Endothelial cell of umbilical vein (primary cell): ENCODE measurements at regions not wholly inside any gene's neighbourhood (a gene's known extent, or its start where the extent isn't known, plus 50 kb on each side); places are given as distances from the start of the nearest gene placed in this dataset.

ENCODE experiments used
- BruUV-seq: library from RNA; stranded (reverse); fragments of 400-500 nt; replicated peaks from 2 replicates; lab custom pipeline; 2021; lab: Mats Ljungman, UMichigan
- CTCF ChIA-PET: fragments of 300-600, 350-600 bp; sonication (Branson Sonifier 250); formaldehyde crosslinking; loops from one replicate; lab custom pipeline; 2021; ENCODE audit warnings: antibody characterized with exemption, inconsistent platforms; lab: Charles Lee
- POLR2A ChIA-PET: fragments of 300-600, 350-600 bp; sonication (Branson Sonifier 250); formaldehyde crosslinking; loops from one replicate; lab custom pipeline; 2021; ENCODE audit warnings: antibody characterized with exemption, inconsistent platforms; lab: Charles Lee
- DNase-seq: peaks from one replicate; pipeline ENCODE4 v3.0.0-alpha.2; 2011; ENCODE audit warnings: low read depth, low spot score
- FAIRE-seq: peaks from 2 replicates; lab custom pipeline; 2011; peaks lifted over from hg19 to GRCh38; lab: Jason Lieb, UNC
- H2AFZ ChIP-seq: 2 replicates; pipeline ENCODE4 v1.6.0; 2012; ENCODE audit warnings: low read depth, low read length, control low read depth, inconsistent platforms
- H3K27ac ChIP-seq: 2 replicates; pipeline ENCODE4 v1.5.1; 2011; ENCODE audit warnings: low read depth, mild to moderate bottlenecking, control low read depth, low read length, moderate library complexity; ENCODE audit not compliant: insufficient read depth
- H3K27me3 ChIP-seq, 2 experiments: 2 replicates each; pipeline versions ENCODE4 v1.6.0 to v1.6.1; 2011; ENCODE audit warnings: low read length in 2 of 2, mixed read lengths in 1 of 2; ENCODE audit not compliant: control insufficient read depth in 2 of 2, insufficient read depth in 2 of 2
- H3K36me3 ChIP-seq, 2 experiments: 2 replicates in 1 of 2; 3 replicates in 1 of 2; pipeline ENCODE4 v1.5.1; 2011; ENCODE audit warnings: low read length in 2 of 2, mild to moderate bottlenecking in 1 of 2, moderate library complexity in 1 of 2; ENCODE audit not compliant: control insufficient read depth in 2 of 2, insufficient read depth in 2 of 2; ENCODE audit errors: extremely low read depth in 1 of 2
- H3K4me1 ChIP-seq: 3 replicates; pipeline ENCODE4 v1.5.1; 2011; ENCODE audit warnings: mild to moderate bottlenecking, low read length; ENCODE audit not compliant: control insufficient read depth, insufficient read depth; ENCODE audit errors: extremely low read depth
- H3K4me2 ChIP-seq: 2 replicates; pipeline ENCODE4 v1.6.1; 2011; ENCODE audit warnings: low read length, control low read depth, mixed read lengths; ENCODE audit not compliant: insufficient read depth
- H3K4me3 ChIP-seq, 3 experiments: fragments of 200-600 bp in 1 of 3; sonication (generic), shearing (Covaris generic) in 1 of 3; replicated peaks in 1 of 3; 2 replicates each; pipeline ENCODE4 v1.5.1; 2011 to 2016; ENCODE audit warnings: control low read depth in 3 of 3, low read length in 3 of 3, mild to moderate bottlenecking in 2 of 3, inconsistent platforms in 1 of 3, low read depth in 1 of 3, moderate library complexity in 1 of 3; ENCODE audit not compliant: insufficient read depth in 1 of 3
- H3K79me2 ChIP-seq: 2 replicates; pipeline ENCODE4 v1.6.0; 2012; ENCODE audit warnings: low read length, inconsistent platforms; ENCODE audit not compliant: control insufficient read depth, insufficient read depth
- H3K9ac ChIP-seq: replicated peaks from 2 replicates; pipeline ENCODE3; 2011; ENCODE audit warnings: low read length, control low read depth; ENCODE audit not compliant: insufficient read depth; ENCODE audit errors: extremely low read depth
- H3K9me1 ChIP-seq: replicated peaks from 3 replicates; pipeline ENCODE4 v1.6.0; 2011; ENCODE audit warnings: mild to moderate bottlenecking, low read length; ENCODE audit not compliant: control insufficient read depth, insufficient read depth; ENCODE audit errors: extremely low read depth
- H3K9me3 ChIP-seq: replicated peaks from 2 replicates; pipeline ENCODE4 v1.5.1; 2012; ENCODE audit warnings: low read length, inconsistent platforms; ENCODE audit not compliant: control insufficient read depth, insufficient read depth
- H4K20me1 ChIP-seq: replicated peaks from 2 replicates; pipeline ENCODE3; 2011; ENCODE audit warnings: mild to moderate bottlenecking, low read length; ENCODE audit not compliant: control insufficient read depth, insufficient read depth; ENCODE audit errors: extremely low read depth
- CTCF ChIP-seq, 2 donors: IDR thresholded peaks; 1 replicate in 1 of 2; 2 replicates in 1 of 2; pipeline ENCODE4 v1.5.1; 2011; ENCODE audit warnings: low read length in 2 of 2, mild to moderate bottlenecking in 2 of 2, moderate library complexity in 2 of 2, control low read depth in 1 of 2, inconsistent platforms in 1 of 2, low read depth in 1 of 2; ENCODE audit not compliant: insufficient read depth in 1 of 2; ENCODE audit errors: extremely low read depth in 1 of 2
- FOS ChIP-seq: IDR thresholded peaks from 2 replicates; pipeline ENCODE4 v1.6.1; 2011; ENCODE audit warnings: mild to moderate bottlenecking, low read length, moderate library complexity, borderline replicate concordance; ENCODE audit not compliant: insufficient read depth
- GATA2 ChIP-seq: IDR thresholded peaks from 2 replicates; pipeline ENCODE4 v1.7.0; 2011; ENCODE audit warnings: low read depth, mild to moderate bottlenecking, moderate library complexity, mixed read lengths, low read length; ENCODE audit not compliant: insufficient read length, insufficient read depth
- JUN ChIP-seq: IDR thresholded peaks from 2 replicates; pipeline ENCODE4 v1.6.1; 2011; ENCODE audit warnings: borderline replicate concordance, low read depth; ENCODE audit not compliant: insufficient read length, insufficient read depth
- MAX ChIP-seq: IDR thresholded peaks from 2 replicates; pipeline ENCODE4 v1.6.1; 2011; ENCODE audit not compliant: insufficient read depth, insufficient read length
- MYC ChIP-seq: IDR thresholded peaks from one replicate; pipeline ENCODE4 v1.6.1; 2011; ENCODE audit warnings: mild to moderate bottlenecking, low read depth, low read length
- POLR2A ChIP-seq: IDR thresholded peaks from 2 replicates; pipeline ENCODE4 v1.6.1; 2012; ENCODE audit warnings: low read depth, mild to moderate bottlenecking, control low read depth, low read length
- POLR2AphosphoS5 ChIP-seq: IDR thresholded peaks from 2 replicates; pipeline ENCODE4 v1.6.1; 2012; ENCODE audit warnings: low read depth, mild to moderate bottlenecking, control low read depth, low read length, moderate library complexity; ENCODE audit not compliant: insufficient read depth
- dilution Hi-C: fragments of 300-500 bp; cut with MboI; formaldehyde crosslinking; loops from one replicate; pipeline ENCODE4 v1.15.0; 2019; ENCODE audit warnings: low sequenced_read_pairs; ENCODE audit not compliant: extremely low pct_ligation_motif_present
- intact Hi-C: fragments of 100-400 bp; cut with micrococcal nuclease; formaldehyde crosslinking; loops from one replicate; pipeline ENCODE4 v1.10.0; 2022

- Histone ChIP-seq H3K9me1 (no peaks in the 10 kb centered on the region), H3K27ac (no peak overlapping the region), H3K4me2 (no peak overlapping the region), H3K4me3 (no peak overlapping the region), H3K36me3 (no peaks in the 10 kb centered on the region), H3K9me3 (no peaks in the 10 kb centered on the region), H4K20me1 (no peaks in the 10 kb centered on the region), H2AFZ (no peak overlapping the region), H3K79me2 (no peaks in the 10 kb centered on the region), H3K4me1 (no peaks in the 10 kb centered on the region), H3K9ac (no peak overlapping the region), H3K27me3 (no peaks in the 10 kb centered on the region)
- no peak for DNase-seq
- intact Hi-C loops (no loop called here), dilution Hi-C loops (no loop called here)
- ChIA-PET POLR2A (no interaction called here), CTCF (no interaction called here)
- no peak for FAIRE-seq
- no TSS peak for BruUV-seq
- TF ChIP-seq MAX: no peak
- no peak for TF ChIP-seq GATA2
- no peak for TF ChIP-seq FOS
- no peak for TF ChIP-seq POLR2A
- no peak for TF ChIP-seq JUN
- TF ChIP-seq POLR2AphosphoS5: no peak
- TF ChIP-seq CTCF (IDR thresholded peaks at IDR 0.05; ENCODE audit: extremely low read depth in 1 of 2, insufficient read depth in 1 of 2, low read depth in 1 of 2, low read length in 2 of 2): no peak
- no peak for TF ChIP-seq MYC
Observed at GRCh38 chr1:98296681-98297080, 364.8 kb upstream of the SNX7 start.
